Mesodermal cell (in vitro differentiated cells): ENCODE measurements at regions not wholly inside any gene's neighbourhood (a gene's known extent, or its start where the extent isn't known, plus 50 kb on each side); places are given as distances from the start of the nearest gene placed in this dataset.

Experiments used
- H3K27ac ChIP-seq: 2 replicates; pipeline ENCODE4 v1.7.0; 2013; ENCODE audit warnings: mild to moderate bottlenecking, low read depth, low read length, moderate library complexity; ENCODE audit not compliant: severe bottlenecking
- H3K36me3 ChIP-seq: 2 replicates; pipeline ENCODE4 v1.7.1; 2013; ENCODE audit warnings: mild to moderate bottlenecking, low read length, moderate library complexity; ENCODE audit not compliant: control insufficient read depth, insufficient read depth
- H3K4me1 ChIP-seq: one replicate; pipeline ENCODE4 v1.7.1; 2013; ENCODE audit warnings: mild to moderate bottlenecking, low read length; ENCODE audit not compliant: insufficient read depth, control insufficient read depth, poor library complexity, severe bottlenecking
- H3K4me3 ChIP-seq: 2 replicates; pipeline ENCODE4 v1.7.0; 2013; ENCODE audit warnings: low read length, control low read depth, mild to moderate bottlenecking; ENCODE audit not compliant: insufficient read depth, poor library complexity, severe bottlenecking; ENCODE audit errors: extremely low read depth
- H3K9me3 ChIP-seq: 2 replicates; pipeline ENCODE4 v1.7.1; 2013; ENCODE audit warnings: mild to moderate bottlenecking, low read length, moderate library complexity; ENCODE audit not compliant: control insufficient read depth
- WGBS, 2 experiments: methylation state at CpG; one replicate each; pipeline ENCODE4 v1.1.5; 2013; ENCODE audit warnings: missing lambda C conversion rate in 2 of 2; ENCODE audit not compliant: insufficient coverage in 2 of 2; 5-methylcytosine and 5-hydroxymethylcytosine counted together

DNA sequence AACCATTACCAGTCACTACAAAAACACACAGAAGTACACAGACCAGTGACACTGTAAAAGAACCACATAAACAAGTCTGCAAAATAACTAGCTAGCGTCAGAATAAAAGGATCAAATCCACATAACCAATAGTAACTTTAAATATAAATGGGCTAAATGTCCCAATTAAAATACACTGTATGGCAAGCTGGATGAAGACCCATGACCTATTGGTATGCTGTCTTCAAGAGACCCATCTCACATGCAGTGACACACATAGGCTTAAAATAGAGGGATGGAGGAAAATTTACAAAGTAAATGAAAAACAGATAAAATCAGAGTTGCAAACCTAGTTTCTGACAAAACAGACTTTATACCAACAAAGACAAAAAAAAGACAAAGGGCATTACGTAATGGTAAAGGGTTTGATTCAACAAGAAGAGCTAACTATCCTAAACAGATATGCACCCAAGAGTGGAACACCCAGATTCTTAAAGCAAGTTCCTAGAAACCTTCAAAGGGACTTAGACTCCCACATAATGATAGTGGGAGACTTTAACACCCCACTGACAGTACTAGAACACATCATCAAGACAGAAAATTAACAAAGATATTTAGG lies 196.9 kb downstream of the TBX15 start:
- Histone ChIP-seq H3K27ac (no peak overlapping the region), H3K9me3 (no peaks in the 10 kb centered on the region), H3K4me3 (no peak overlapping the region), H3K36me3 (no peaks in the 10 kb centered on the region), H3K4me1 (no peaks in the 10 kb centered on the region)
- WGBS, 2 experiments = no CpG with 5 or more reads among the region's 2 CpGs

GRCh38 chr1:118788463-118788862 lies 199.7 kb downstream of the TBX15 start:
- 82 to 88% methylated on average over 1 of the region's 1 CpG for WGBS, 2 experiments

DNA sequence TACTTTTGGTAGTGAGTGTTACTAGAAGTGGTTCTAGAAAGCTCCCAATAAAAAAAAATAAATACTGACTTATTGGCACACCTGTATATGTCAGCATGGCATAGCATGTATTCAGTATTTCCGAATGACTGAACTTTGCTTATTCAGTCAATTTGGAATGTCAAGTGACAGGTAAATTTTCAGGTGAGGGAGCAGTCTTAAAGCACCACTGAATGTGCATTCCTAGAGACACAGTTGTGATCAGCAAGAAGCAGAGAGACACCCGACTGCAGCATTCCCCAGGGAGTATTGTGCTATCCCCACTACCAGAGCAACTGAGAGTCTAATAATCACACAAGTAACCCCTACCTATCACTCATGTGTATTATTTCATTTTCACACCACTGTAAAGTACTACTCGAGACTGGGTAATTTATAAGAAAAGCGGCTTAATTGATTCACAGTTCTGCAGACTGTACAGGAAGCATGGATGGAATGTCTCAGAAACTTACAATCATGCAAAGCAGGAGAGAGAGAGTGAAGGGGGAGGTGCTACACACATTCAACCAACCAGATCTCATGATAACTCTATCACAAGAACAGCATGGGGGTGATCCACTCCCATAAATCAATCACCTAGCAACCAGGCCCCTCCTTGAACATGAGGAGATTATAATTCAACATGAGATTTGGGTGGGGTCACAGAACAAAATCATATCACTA lies 201.5 kb downstream of the TBX15 start:
- no peaks in the 10 kb centered on the region for H3K36me3 ChIP-seq
- H3K27ac ChIP-seq = no peak overlapping the region
- H3K9me3 ChIP-seq = no peaks in the 10 kb centered on the region
- H3K4me1 ChIP-seq = no peaks in the 10 kb centered on the region
- H3K4me3 ChIP-seq = no peak overlapping the region
- WGBS, 2 experiments = 81 to 95% methylated on average over 2 of the region's 4 CpGs

More at GRCh38 chr1:118788463-118788862, 199.7 kb downstream of the TBX15 start:
- no peaks in the 10 kb centered on the region for H3K9me3 ChIP-seq
- no peak overlapping the region for H3K4me3 ChIP-seq
- H3K4me1 ChIP-seq = no peaks in the 10 kb centered on the region
- H3K27ac ChIP-seq = no peak overlapping the region
- H3K36me3 ChIP-seq = no peaks in the 10 kb centered on the region

- H3K27ac ChIP-seq = no peak overlapping the region
- H3K4me3 ChIP-seq = no peak overlapping the region
- H3K4me1 ChIP-seq = no peaks in the 10 kb centered on the region
- 73 to 100% methylated on average over 1 to 2 of the region's 2 CpGs for WGBS, 2 experiments
- no peaks in the 10 kb centered on the region for H3K36me3 ChIP-seq
- no peaks in the 10 kb centered on the region for H3K9me3 ChIP-seq
These were observed 202.9 kb downstream of the TBX15 start for GRCh38 chr1:118785246-118785645.

GRCh38 chr1:118783095-118783758 lies 204.9 kb downstream of the TBX15 start:
- Histone ChIP-seq H3K36me3 (no peaks in the 10 kb centered on the region), H3K4me1 (no peaks in the 10 kb centered on the region), H3K4me3 (no peak overlapping the region), H3K9me3 (no peaks in the 10 kb centered on the region), H3K27ac (no peak overlapping the region)
- WGBS, 2 experiments = 60% methylated on average over 1 of the region's 2 CpGs; no CpG with 5 or more reads in 1 of the 2 experiments

GRCh38 chr1:118773656-118774055 lies 214.5 kb downstream of the TBX15 start:
- 100% methylated on average over 1 of the region's 1 CpG; no CpG with 5 or more reads in 1 of the 2 experiments for WGBS, 2 experiments
- H3K4me1 ChIP-seq = no peaks in the 10 kb centered on the region
- no peak overlapping the region for H3K27ac ChIP-seq
- no peaks in the 10 kb centered on the region for H3K9me3 ChIP-seq
- H3K4me3 ChIP-seq = no peak overlapping the region
- no peaks in the 10 kb centered on the region for H3K36me3 ChIP-seq

- 80% methylated on average over 1 of the region's 2 CpGs; no CpG with 5 or more reads in 1 of the 2 experiments for WGBS, 2 experiments
- no peaks in the 10 kb centered on the region for H3K36me3 ChIP-seq
These were observed 220.2 kb downstream of the TBX15 start for GRCh38 chr1:118767971-118768370.

DNA sequence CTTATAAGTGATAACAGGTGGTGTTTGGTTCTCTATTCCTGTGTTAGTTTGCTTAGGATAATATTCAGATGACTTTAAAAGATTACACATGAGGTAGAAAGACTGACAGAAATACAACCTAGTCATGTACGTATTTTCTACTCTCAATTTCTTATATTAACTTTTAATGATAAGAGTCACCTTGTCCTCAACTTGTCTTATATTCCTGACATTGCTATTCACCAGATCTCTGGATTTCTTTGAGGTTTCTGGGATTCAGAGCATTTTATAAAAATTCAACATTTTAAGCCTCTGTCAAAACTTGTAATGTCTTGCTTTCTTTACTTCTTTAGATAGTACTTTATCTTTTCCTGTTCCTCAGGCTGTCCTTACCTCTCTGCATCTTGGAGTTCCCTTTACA lies 234.2 kb downstream of the TBX15 start:
- no peak overlapping the region for H3K27ac ChIP-seq
- WGBS, 2 experiments = no CpG with 5 or more reads among the region's 1 CpG
- H3K4me1 ChIP-seq = no peaks in the 10 kb centered on the region
- H3K9me3 ChIP-seq = no peaks in the 10 kb centered on the region
- H3K36me3 ChIP-seq = no peaks in the 10 kb centered on the region
- H3K4me3 ChIP-seq = no peak overlapping the region

More at GRCh38 chr1:118767971-118768370, 220.2 kb downstream of the TBX15 start:
- Histone ChIP-seq H3K27ac (no peak overlapping the region), H3K4me3 (no peak overlapping the region), H3K9me3 (peaks cover 6% of the 10 kb centered on the region), H3K4me1 (no peaks in the 10 kb centered on the region)

DNA sequence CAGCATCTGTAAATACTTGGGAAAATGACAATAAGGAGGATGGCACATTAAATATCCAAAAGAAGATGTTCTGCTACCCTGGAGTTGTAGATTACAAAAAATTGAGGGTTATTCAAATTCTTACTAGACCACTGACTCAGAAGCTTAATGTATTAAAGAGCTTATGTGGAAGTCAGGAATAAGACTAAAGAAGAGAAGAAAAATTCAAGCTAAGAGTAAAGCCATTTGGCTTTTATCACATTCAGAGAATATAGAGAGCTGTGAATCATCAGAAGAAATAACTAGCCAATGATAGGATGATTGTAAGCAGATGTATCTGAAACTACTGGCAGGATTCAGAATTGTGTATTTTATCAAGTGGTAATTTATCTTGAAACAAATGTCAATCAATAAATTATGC lies 237.0 kb downstream of the TBX15 start:
- Histone ChIP-seq H3K9me3 (no peaks in the 10 kb centered on the region), H3K36me3 (no peaks in the 10 kb centered on the region), H3K27ac (no peak overlapping the region), H3K4me1 (no peaks in the 10 kb centered on the region), H3K4me3 (no peak overlapping the region)

DNA sequence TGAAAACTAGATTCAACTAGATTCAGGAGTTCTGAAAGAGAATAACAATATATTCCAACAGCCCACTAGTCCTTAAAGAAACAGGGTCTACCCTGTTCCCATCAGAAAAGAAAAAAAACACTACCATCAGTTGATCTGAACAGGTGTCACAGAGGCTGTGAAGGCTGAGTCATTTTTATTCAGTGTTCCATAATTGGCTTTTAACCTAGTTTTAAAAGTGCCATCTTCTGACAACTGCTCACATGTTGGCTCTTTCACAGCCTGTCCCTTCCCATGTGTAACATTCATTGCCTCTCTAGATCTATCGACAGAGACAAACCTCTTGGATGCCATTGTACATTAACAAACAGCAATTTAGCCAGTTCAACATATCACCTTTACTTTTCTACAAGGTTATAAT lies 243.7 kb downstream of the TBX15 start:
- no peak overlapping the region for H3K4me3 ChIP-seq
- no peak overlapping the region for H3K27ac ChIP-seq
- 100% methylated on average over 1 of the region's 1 CpG; no CpG with 5 or more reads in 1 of the 2 experiments for WGBS, 2 experiments
- H3K36me3 ChIP-seq = no peaks in the 10 kb centered on the region
- no peaks in the 10 kb centered on the region for H3K4me1 ChIP-seq
- no peaks in the 10 kb centered on the region for H3K9me3 ChIP-seq

- WGBS, 2 experiments = 60% methylated on average over 1 of the region's 4 CpGs; no CpG with 5 or more reads in 1 of the 2 experiments
- H3K4me3 ChIP-seq = no peak overlapping the region
- no peaks in the 10 kb centered on the region for H3K4me1 ChIP-seq
- no peaks in the 10 kb centered on the region for H3K9me3 ChIP-seq
- no peaks in the 10 kb centered on the region for H3K36me3 ChIP-seq
- H3K27ac ChIP-seq = no peak overlapping the region
These were observed 248.6 kb downstream of the TBX15 start for GRCh38 chr1:118739501-118739900.
